Activated CD4-positive, alpha-beta T cell treated with anti-CD3 and anti-CD28 coated beads, Interleukin-2, amount 10 ng/mL, durations not matched to agents 7 days and 5 days (primary cell): ENCODE measurements at regions not wholly inside any gene's neighbourhood (a gene's known extent, or its start where the extent isn't known, plus 50 kb on each side); places are given as distances from the start of the nearest gene placed in this dataset.

ENCODE experiments used
- CTCF ChIA-PET: fragments of 350-600 bp; sonication (Branson Sonifier 250); formaldehyde crosslinking; loops from one replicate; lab custom pipeline; 2021; ENCODE audit warnings: antibody characterized with exemption; lab: Charles Lee
- POLR2A ChIA-PET: fragments of 350-600 bp; sonication (Branson Sonifier 250); formaldehyde crosslinking; loops from one replicate; lab custom pipeline; 2021; ENCODE audit warnings: antibody characterized with exemption; lab: Charles Lee
- DNase-seq: peaks from one replicate; pipeline ENCODE4 v3.0.0-alpha.2; 2020
- H3K27ac Mint-ChIP-seq: one replicate; pipeline ENCODE4 v1.8.0; 2021; ENCODE audit warnings: mild to moderate bottlenecking, moderate library complexity, mixed read lengths
- H3K27me3 Mint-ChIP-seq: one replicate; pipeline ENCODE4 v1.8.0; 2021; ENCODE audit warnings: mixed read lengths
- H3K36me3 Mint-ChIP-seq: one replicate; pipeline ENCODE4 v1.8.0; 2021; ENCODE audit warnings: low read depth, mixed read lengths
- H3K4me1 Mint-ChIP-seq: one replicate; pipeline ENCODE4 v1.8.0; 2021; ENCODE audit warnings: mixed read lengths
- H3K4me3 Mint-ChIP-seq: one replicate; pipeline ENCODE4 v1.8.0; 2021; ENCODE audit warnings: mild to moderate bottlenecking, moderate library complexity, mixed read lengths
- H3K9me3 Mint-ChIP-seq: one replicate; pipeline ENCODE4 v1.8.0; 2021; ENCODE audit warnings: mixed read lengths

DNA sequence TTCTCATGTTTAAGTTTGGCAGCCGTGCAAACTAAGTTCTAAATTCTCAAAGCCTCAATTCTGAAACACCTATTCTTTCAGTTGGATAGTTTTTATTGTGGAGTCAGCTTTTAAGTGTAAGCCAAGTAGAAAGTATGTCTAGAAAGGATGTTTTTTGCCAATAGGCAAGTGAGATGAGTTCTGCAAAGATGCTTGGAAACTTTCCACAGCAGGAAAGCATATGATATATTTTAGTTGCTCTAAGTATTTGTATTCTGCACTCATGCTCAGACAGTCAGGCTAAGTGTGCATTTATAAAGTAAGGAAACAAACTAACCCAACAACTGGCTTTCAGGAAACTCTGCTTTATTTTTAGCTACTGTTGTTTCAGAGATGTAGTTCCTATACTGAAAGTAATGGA lies 67.3 kb upstream of the CDH18 start:
- H3K27ac Mint-ChIP-seq, result no peak overlapping the region
- H3K4me1 Mint-ChIP-seq, result no peaks in the 10 kb centered on the region
- H3K36me3 Mint-ChIP-seq, result no peaks in the 10 kb centered on the region
- CTCF ChIA-PET, result no interaction called here
- H3K9me3 Mint-ChIP-seq, result peaks cover 20% of the 10 kb centered on the region
- no peak overlapping the region for H3K4me3 Mint-ChIP-seq
- POLR2A ChIA-PET, result no interaction called here
- no peaks in the 10 kb centered on the region for H3K27me3 Mint-ChIP-seq
- DNase-seq, result no peak

DNA sequence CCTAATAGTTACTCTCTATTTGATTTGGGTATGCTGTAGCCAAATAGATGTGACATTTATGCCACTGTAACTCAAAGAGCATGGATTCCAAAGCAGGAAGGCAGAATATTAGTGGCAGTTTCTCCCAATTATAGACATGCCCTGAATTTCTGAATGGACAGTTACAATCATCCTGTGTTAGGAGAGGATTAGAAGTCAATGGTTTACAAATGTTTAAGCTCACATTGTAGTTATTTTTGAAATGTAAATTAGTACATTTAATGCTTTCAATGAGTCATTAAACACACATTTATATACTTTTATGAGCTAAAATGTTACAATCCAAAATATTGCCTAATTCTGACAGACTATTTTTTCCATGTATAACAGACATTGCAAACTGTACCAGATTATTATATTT lies 62.3 kb upstream of the CDH18 start:
- ChIA-PET POLR2A (no interaction called here), CTCF (no interaction called here)
- Mint-ChIP-seq H3K9me3 (peaks cover 13% of the 10 kb centered on the region), H3K27ac (no peak overlapping the region), H3K27me3 (no peaks in the 10 kb centered on the region), H3K4me1 (no peaks in the 10 kb centered on the region), H3K36me3 (no peaks in the 10 kb centered on the region), H3K4me3 (no peak overlapping the region)
- no peak for DNase-seq

DNA sequence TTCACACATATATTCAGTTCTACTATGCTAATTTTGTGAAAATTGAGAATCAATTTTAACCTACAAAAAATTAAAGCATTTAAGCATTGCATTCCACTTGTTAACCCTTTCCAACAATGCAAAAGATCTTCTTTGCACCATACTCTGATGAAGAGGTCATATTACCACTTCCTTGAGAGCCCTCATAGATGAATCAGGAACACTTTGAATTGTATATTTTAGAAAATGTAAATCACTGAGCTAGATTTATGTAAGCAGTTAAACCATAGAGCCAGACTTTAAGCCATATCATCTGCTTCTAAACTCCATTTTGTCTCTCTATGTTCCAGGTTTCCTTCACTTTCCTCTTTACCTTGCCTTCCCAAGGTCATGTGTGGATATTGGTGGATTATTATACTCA lies 56.5 kb upstream of the CDH18 start:
- H3K4me1 Mint-ChIP-seq, result no peaks in the 10 kb centered on the region
- H3K27ac Mint-ChIP-seq, result no peak overlapping the region
- POLR2A ChIA-PET, result no interaction called here
- no peaks in the 10 kb centered on the region for H3K27me3 Mint-ChIP-seq
- no peak for DNase-seq
- no peaks in the 10 kb centered on the region for H3K36me3 Mint-ChIP-seq
- CTCF ChIA-PET, result no interaction called here
- peaks cover 6% of the 10 kb centered on the region for H3K9me3 Mint-ChIP-seq
- H3K4me3 Mint-ChIP-seq, result no peak overlapping the region

DNA sequence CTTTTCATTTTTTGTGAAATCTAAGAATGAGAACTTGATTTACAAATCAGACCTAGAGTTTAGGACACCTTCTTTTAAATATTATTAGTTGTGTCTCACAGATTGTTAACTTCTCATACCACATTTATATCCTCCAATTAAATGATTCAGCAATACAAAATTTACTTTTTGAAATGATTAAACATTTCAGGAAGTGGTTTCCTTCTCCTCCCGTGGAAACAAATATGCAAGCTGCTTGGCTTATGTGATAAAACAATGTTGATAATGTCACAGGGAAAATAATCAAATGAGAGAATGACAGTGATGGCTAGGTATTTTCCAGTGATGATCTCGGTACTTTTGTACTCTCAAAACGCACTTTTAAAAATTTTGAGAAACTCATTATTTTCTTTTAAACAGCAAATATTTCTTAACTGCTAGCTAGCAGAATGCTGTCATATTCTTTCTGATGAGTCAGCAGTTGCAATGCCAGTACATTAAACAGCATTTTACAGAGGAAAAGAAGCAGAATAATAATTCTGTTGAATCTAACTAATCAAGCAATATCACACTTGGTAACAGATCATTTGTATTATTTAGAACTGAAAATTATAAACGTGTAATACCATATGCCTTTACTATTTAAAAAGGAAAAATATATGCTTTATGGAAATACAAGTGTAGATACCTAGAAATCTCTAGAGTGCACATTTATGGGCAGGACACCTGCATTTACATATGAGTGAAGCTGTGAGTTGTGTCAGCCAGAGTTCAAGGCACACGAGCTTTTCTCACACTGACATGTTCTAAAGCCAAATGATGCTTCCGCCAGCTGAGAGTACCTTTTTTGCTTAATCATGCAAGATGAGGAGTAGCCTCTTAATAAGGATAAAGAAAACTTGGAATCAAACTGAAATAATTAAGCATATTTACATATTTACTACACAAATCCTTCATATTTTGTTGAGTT lies 53.6 kb upstream of the CDH18 start:
- no peaks in the 10 kb centered on the region for H3K36me3 Mint-ChIP-seq
- H3K4me1 Mint-ChIP-seq, result no peaks in the 10 kb centered on the region
- POLR2A ChIA-PET, result no interaction called here
- CTCF ChIA-PET, result no interaction called here
- no peak overlapping the region for H3K4me3 Mint-ChIP-seq
- H3K27me3 Mint-ChIP-seq, result no peaks in the 10 kb centered on the region
- H3K9me3 Mint-ChIP-seq, result peaks cover 8% of the 10 kb centered on the region
- no peak for DNase-seq
- H3K27ac Mint-ChIP-seq, result no peak overlapping the region

DNA sequence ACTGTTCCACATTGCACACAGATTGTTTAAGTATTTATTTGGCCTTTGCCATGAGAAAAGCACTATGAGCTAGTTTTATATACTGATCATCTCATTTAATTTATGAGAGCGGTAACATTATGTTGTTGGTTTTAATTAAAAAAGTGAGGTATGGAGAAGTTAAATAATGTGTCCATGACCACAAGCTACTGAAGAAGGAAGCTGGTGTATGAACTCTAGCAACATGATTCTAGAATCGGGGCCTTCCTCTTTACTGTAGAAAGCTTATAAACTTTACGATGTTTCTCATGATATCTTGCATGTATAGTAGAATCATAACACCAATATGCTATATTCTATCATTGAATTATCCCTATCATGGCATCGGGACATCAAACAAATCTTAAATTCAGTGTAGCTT lies 52.9 kb upstream of the CDH18 start:
- ChIA-PET CTCF (no interaction called here), POLR2A (no interaction called here)
- Mint-ChIP-seq H3K9me3 (peaks cover 6% of the 10 kb centered on the region), H3K27me3 (no peaks in the 10 kb centered on the region), H3K36me3 (no peaks in the 10 kb centered on the region), H3K27ac (no peak overlapping the region), H3K4me3 (no peak overlapping the region), H3K4me1 (no peaks in the 10 kb centered on the region)
- no peak for DNase-seq
